ENCODE measurements at regions not wholly inside any gene's neighbourhood (a gene's known extent, or its start where the extent isn't known, plus 50 kb on each side); places are given as distances from the start of the nearest gene placed in this dataset.
"Not testable (repeated sequence)": the region's sequence is repeated elsewhere in the genome, so short reads cannot be mapped to it uniquely, and the experiment has no call there.

DNA sequence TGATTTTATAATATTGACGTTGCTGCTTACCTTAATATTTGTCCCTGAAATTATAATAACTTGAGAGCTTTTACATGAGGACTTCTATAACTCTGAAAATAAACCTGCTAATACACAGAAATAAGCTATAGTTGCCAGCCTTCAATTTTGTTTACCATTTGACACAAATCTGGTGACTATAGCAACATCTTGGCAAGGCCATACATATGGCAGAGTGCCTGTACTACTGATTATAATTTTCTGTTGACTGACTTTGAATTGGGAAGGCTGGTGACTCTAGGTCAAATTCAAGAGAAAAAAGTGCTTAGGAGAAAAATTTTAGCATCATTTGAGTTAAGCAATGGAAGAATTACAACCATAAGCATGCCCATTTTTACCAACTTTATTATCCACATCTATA lies 581.4 kb upstream of the PTPRD start:
- no peaks in the 10 kb centered on the region for H3K27me3 ChIP-seq (ENCODE audit: low read length)
- BruUV-seq (replicated peaks): no TSS peak

GRCh38 chr9:11196840-11197365 lies 584.1 kb upstream of the PTPRD start:
- H3K27me3 ChIP-seq (ENCODE audit: low read length); H3K79me2 ChIP-seq (ENCODE audit: low read length); CTCF ChIA-PET; H3K9me3 ChIP-seq (ENCODE audit: low read length); H3K4me2 ChIP-seq (ENCODE audit: low read length); POLR2A ChIA-PET (ENCODE audit: unreplicated experiment); H3K36me3 ChIP-seq (ENCODE audit: low read depth, low read length); H3K9ac ChIP-seq (ENCODE audit: low read length); H3K4me3 ChIP-seq (ENCODE audit: low read length); H3K27ac ChIP-seq (ENCODE audit: low read length); H3K4me1 ChIP-seq (ENCODE audit: insufficient read depth, low read length); DNase-seq; ATAC-seq; H4K20me1 ChIP-seq (ENCODE audit: low read length); intact Hi-C loops (cut with micrococcal nuclease); H2AFZ ChIP-seq (ENCODE audit: low read length); H3K9me2 ChIP-seq (replicated peaks; ENCODE audit: low read length); H3F3A ChIP-seq (ENCODE audit: low read length, unreplicated experiment); BruUV-seq (replicated peaks): not testable (repeated sequence)

More for the DNA sequence above, 581.4 kb upstream of the PTPRD start:
- H3K4me2 ChIP-seq (ENCODE audit: low read length): no peak overlapping the region
- CTCF ChIA-PET: no interaction called here
- ATAC-seq: no peak
- peak; percentile 30 for DNase-seq
- H3K4me3 ChIP-seq (ENCODE audit: low read length): no peak overlapping the region
- intact Hi-C loops (cut with micrococcal nuclease): no loop called here
- H3K9me2 ChIP-seq (replicated peaks; ENCODE audit: low read length): no peaks in the 10 kb centered on the region
- H3K9me3 ChIP-seq (ENCODE audit: low read length): no peaks in the 10 kb centered on the region
- TF ChIP-seq EZH2phosphoT487 (IDR thresholded peaks at IDR 0.05; ENCODE audit: borderline replicate concordance, low read length): no peak
- TF ChIP-seq EZH2 (IDR thresholded peaks at IDR 0.05; ENCODE audit: low read length, unreplicated experiment): no peak
- TF ChIP-seq CTCF (conservative IDR thresholded peaks at IDR 0.05; ENCODE audit: low read depth, low read length): no peak
- no peaks in the 10 kb centered on the region for H3F3A ChIP-seq (ENCODE audit: low read length, unreplicated experiment)
- H3K79me2 ChIP-seq (ENCODE audit: low read length): no peaks in the 10 kb centered on the region
- POLR2A ChIA-PET (ENCODE audit: unreplicated experiment): no interaction called here
- H3K4me1 ChIP-seq (ENCODE audit: insufficient read depth, low read length): peaks cover 6% of the 10 kb centered on the region; the same call in 1 of the 2 replicates
- H2AFZ ChIP-seq (ENCODE audit: low read length): no peak overlapping the region
- H3K36me3 ChIP-seq (ENCODE audit: low read depth, low read length): no peaks in the 10 kb centered on the region
- H3K27ac ChIP-seq (ENCODE audit: low read length): no peak overlapping the region
- H3K9ac ChIP-seq (ENCODE audit: low read length): no peak overlapping the region
- H4K20me1 ChIP-seq (ENCODE audit: low read length): no peaks in the 10 kb centered on the region

DNA sequence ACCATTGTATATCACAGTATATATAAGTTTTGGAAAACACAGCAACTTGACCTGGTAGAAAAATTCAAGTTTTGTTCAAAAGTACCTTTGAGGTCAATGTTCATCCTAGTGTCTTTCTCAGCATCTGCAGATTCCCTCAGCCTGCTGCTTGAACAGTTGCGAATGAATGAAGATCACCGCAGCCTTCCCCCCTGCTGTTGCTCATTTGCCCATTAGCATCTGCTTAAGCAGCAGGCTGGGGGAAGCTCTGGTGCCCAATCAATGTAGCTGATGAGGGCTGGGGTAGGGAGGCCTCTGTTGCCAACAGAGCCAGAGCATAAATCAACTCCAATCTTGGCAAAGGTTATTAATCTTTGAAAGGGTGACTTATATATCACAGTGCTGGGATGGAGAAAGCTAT lies 586.5 kb upstream of the PTPRD start:
- no peaks in the 10 kb centered on the region for H3K36me3 ChIP-seq (ENCODE audit: low read depth, low read length)
- BruUV-seq (replicated peaks): no TSS peak
- no peak overlapping the region for H3K9ac ChIP-seq (ENCODE audit: low read length)
- H3K27ac ChIP-seq (ENCODE audit: low read length): no peak overlapping the region
- no peak overlapping the region for H3K4me2 ChIP-seq (ENCODE audit: low read length)
- no peaks in the 10 kb centered on the region for H3F3A ChIP-seq (ENCODE audit: low read length, unreplicated experiment)
- no peaks in the 10 kb centered on the region for H3K9me3 ChIP-seq (ENCODE audit: low read length)
- H2AFZ ChIP-seq (ENCODE audit: low read length): no peak overlapping the region
- no peak for DNase-seq
- no peaks in the 10 kb centered on the region for H3K4me1 ChIP-seq (ENCODE audit: insufficient read depth, low read length)
- H3K4me3 ChIP-seq (ENCODE audit: low read length): no peak overlapping the region
- H4K20me1 ChIP-seq (ENCODE audit: low read length): no peaks in the 10 kb centered on the region
- TF ChIP-seq EZH2phosphoT487 (IDR thresholded peaks at IDR 0.05; ENCODE audit: borderline replicate concordance, low read length): no peak
- TF ChIP-seq CTCF (conservative IDR thresholded peaks at IDR 0.05; ENCODE audit: low read depth, low read length): no peak
- no peak for TF ChIP-seq EZH2 (IDR thresholded peaks at IDR 0.05; ENCODE audit: low read length, unreplicated experiment)
- H3K9me2 ChIP-seq (replicated peaks; ENCODE audit: low read length): no peaks in the 10 kb centered on the region
- no peak for ATAC-seq
- no peaks in the 10 kb centered on the region for H3K79me2 ChIP-seq (ENCODE audit: low read length)
- intact Hi-C loops (cut with micrococcal nuclease): no loop called here
- no peaks in the 10 kb centered on the region for H3K27me3 ChIP-seq (ENCODE audit: low read length)
- ChIA-PET POLR2A (ENCODE audit: unreplicated experiment) (no interaction called here), CTCF (no interaction called here)
